ENCODE measurements at regions not wholly inside any gene's neighbourhood (a gene's known extent, or its start where the extent isn't known, plus 50 kb on each side); places are given as distances from the start of the nearest gene placed in this dataset.

- DNase-seq: no peak
Observed at GRCh38 chr13:74865656-74866055, 616.3 kb downstream of the TBC1D4 start.

- DNase-seq: no peak
Observed at GRCh38 chr13:74860789-74861188, 621.2 kb downstream of the TBC1D4 start.

GRCh38 chr13:74850893-74851292 lies 631.1 kb downstream of the TBC1D4 start:
- DNase-seq: no peak

- DNase-seq: no peak
Observed at GRCh38 chr13:74847966-74848365, 634.0 kb downstream of the TBC1D4 start.

GRCh38 chr13:74845806-74846205 lies 636.2 kb downstream of the TBC1D4 start:
- no peak for DNase-seq

GRCh38 chr13:74841651-74842050 lies 640.3 kb downstream of the TBC1D4 start:
- DNase-seq: no peak

- no peak for DNase-seq
Observed at GRCh38 chr13:74841123-74841522, 640.8 kb downstream of the TBC1D4 start.

- no peak for DNase-seq
Observed at GRCh38 chr13:74839656-74840055, 642.3 kb downstream of the TBC1D4 start.

GRCh38 chr13:74838096-74838495 lies 643.9 kb downstream of the TBC1D4 start:
- no peak for DNase-seq

GRCh38 chr13:74836628-74837027 lies 645.3 kb downstream of the TBC1D4 start:
- DNase-seq: no peak

- DNase-seq: no peak
Observed at GRCh38 chr13:74835579-74835978, 646.4 kb downstream of the TBC1D4 start.

- no peak for DNase-seq
Observed at GRCh38 chr13:74825938-74826246, 656.1 kb downstream of the TBC1D4 start.

- DNase-seq: no peak
Observed at GRCh38 chr13:74825152-74825937, 656.6 kb downstream of the TBC1D4 start.

GRCh38 chr13:74820809-74821208 lies 661.2 kb downstream of the TBC1D4 start:
- no peak for DNase-seq

- DNase-seq: no peak
Observed at GRCh38 chr13:74819549-74819948, 662.4 kb downstream of the TBC1D4 start.

- no peak for DNase-seq
Observed at GRCh38 chr13:74816737-74817136, 665.2 kb downstream of the TBC1D4 start.

GRCh38 chr13:74796157-74796556 lies 662.0 kb upstream of the KLF12 start:
- DNase-seq: no peak

GRCh38 chr13:74795526-74795925 lies 661.3 kb upstream of the KLF12 start:
- DNase-seq: no peak

GRCh38 chr13:74794582-74794981 lies 660.4 kb upstream of the KLF12 start:
- DNase-seq: no peak

GRCh38 chr13:74794147-74794546 lies 659.9 kb upstream of the KLF12 start:
- no peak for DNase-seq

- no peak for DNase-seq
Observed at GRCh38 chr13:74784959-74785358, 650.8 kb upstream of the KLF12 start.

GRCh38 chr13:74778946-74779345 lies 644.7 kb upstream of the KLF12 start:
- no peak for DNase-seq

- DNase-seq: no peak
Observed at GRCh38 chr13:74778087-74778486, 643.9 kb upstream of the KLF12 start.

GRCh38 chr13:74774264-74774663 lies 640.1 kb upstream of the KLF12 start:
- DNase-seq: no peak

- DNase-seq: no peak
Observed at GRCh38 chr13:74773248-74773647, 639.0 kb upstream of the KLF12 start.
